ENCODE measurements at regions not wholly inside any gene's neighbourhood (a gene's known extent, or its start where the extent isn't known, plus 50 kb on each side); places are given as distances from the start of the nearest gene placed in this dataset.
A peak's percentile ranks its signal among the peaks of the same experiment; 100 is the strongest.
"Not testable (repeated sequence)": the region's sequence is repeated elsewhere in the genome, so short reads cannot be mapped to it uniquely, and the experiment has no call there.

DNA sequence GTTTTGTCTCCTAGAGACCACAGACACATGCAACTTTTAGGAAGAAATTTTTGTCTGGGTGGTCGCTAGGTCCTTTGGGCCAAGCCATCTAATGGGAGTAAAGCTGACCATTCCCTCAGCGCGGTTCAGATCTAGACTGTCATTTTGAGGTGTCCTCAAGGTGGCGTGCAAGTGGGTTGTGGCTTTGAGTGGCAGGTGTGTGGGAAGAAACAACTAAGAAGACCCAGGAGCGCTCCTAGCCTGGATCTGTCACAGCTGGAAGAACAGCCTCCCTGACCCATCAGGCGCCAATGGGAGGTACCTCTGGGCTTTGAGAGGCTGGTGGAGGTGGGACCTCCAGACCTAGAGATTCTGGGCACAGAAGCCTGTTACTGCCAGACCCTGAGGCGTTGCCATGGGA is 645.1 kb downstream of the KCNJ18 start:
- no peaks in the 10 kb centered on the region for H3K27me3 ChIP-seq
- H3K4me1 ChIP-seq, result no peaks in the 10 kb centered on the region
- no peak for DNase-seq
- H3K4me3 ChIP-seq (ENCODE audit: low read depth, low read length), result no peak overlapping the region
- H3K9me3 ChIP-seq, result no peaks in the 10 kb centered on the region
- no peaks in the 10 kb centered on the region for H3K36me3 ChIP-seq
- TF ChIP-seq, protein P1, sequence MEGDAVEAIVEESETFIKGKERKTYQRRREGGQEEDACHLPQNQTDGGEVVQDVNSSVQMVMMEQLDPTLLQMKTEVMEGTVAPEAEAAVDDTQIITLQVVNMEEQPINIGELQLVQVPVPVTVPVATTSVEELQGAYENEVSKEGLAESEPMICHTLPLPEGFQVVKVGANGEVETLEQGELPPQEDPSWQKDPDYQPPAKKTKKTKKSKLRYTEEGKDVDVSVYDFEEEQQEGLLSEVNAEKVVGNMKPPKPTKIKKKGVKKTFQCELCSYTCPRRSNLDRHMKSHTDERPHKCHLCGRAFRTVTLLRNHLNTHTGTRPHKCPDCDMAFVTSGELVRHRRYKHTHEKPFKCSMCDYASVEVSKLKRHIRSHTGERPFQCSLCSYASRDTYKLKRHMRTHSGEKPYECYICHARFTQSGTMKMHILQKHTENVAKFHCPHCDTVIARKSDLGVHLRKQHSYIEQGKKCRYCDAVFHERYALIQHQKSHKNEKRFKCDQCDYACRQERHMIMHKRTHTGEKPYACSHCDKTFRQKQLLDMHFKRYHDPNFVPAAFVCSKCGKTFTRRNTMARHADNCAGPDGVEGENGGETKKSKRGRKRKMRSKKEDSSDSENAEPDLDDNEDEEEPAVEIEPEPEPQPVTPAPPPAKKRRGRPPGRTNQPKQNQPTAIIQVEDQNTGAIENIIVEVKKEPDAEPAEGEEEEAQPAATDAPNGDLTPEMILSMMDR (IDR thresholded peaks at IDR 0.05; ENCODE audit: low read depth, low read length), result no peak

- H3K36me3 ChIP-seq; H3K4me3 ChIP-seq (ENCODE audit: low read depth, low read length); DNase-seq; H3K9me3 ChIP-seq; H3K27me3 ChIP-seq; H3K4me1 ChIP-seq: not testable (repeated sequence)
Observed at GRCh38 chr17:22356603-22357002, 664.3 kb downstream of the KCNJ18 start.

DNA sequence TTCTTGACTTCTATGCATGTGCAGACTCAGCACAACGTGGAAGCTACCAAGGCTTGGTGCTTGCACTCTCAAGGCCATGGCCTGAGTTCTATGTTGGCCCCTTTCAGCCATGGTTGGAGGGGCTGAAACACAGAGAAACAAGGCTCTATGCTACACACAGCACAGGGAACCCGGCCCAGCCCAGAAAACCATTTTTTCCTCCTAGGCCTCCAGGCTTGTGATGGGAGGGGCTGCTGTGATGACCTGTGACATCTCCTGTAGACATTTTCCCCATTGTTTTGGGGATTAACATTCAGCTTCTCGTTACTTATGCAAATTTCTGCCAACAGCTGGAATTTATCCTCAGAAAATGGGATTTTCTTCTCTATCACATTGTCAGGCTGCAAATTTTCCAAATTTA is 678.7 kb downstream of the KCNJ18 start:
- H3K4me3 ChIP-seq (ENCODE audit: low read depth, low read length); H3K36me3 ChIP-seq; H3K4me1 ChIP-seq; DNase-seq; H3K27me3 ChIP-seq; H3K9me3 ChIP-seq: not testable (repeated sequence)

DNA sequence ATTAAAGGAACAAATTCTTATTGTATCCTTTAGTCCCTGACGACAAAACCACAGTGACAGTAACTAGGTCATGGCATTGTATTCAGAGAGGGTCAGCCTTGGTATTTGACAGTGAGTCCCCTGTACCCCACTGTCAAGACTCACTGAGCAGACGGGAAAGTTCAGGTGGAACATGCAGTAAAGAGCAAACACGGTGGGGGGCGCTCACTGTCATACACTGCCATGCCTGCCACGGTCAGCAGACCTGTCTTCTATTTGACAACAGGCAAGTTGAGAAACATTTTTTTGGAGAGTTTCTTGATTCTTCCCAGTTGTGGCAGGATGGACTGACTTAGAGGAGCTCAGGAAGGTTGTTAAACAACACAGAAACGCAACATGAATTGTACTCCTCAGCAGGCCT is 681.6 kb downstream of the KCNJ18 start:
- DNase-seq, result no peak
- TF ChIP-seq, protein P1 (IDR thresholded peaks at IDR 0.05; ENCODE audit: low read depth, low read length), result no peak
- Histone ChIP-seq H3K4me3 (ENCODE audit: low read depth, low read length) (no peak overlapping the region), H3K27me3 (no peaks in the 10 kb centered on the region), H3K9me3 (no peaks in the 10 kb centered on the region), H3K4me1 (no peaks in the 10 kb centered on the region), H3K36me3 (no peaks in the 10 kb centered on the region)

DNA sequence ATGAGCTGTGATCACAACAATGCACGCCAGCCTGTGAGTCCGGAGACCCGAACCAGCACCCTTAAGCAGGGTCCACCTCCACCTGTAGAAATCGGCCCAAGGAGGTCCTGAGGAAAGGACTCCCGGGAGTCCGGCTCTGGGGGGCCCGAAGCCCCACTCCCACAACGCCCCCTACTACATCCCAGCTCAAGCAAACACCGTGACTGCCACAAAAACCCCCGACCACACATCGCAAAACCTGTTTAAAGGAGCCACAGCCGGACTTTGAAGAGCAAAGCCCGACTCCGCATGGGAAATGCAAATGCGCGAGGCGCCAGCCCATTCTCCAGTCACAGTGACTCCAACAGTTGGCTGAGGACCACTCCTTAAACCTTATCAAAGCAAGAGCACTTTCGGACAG is 682.4 kb downstream of the KCNJ18 start:
- no peaks in the 10 kb centered on the region for H3K9me3 ChIP-seq
- no peaks in the 10 kb centered on the region for H3K27me3 ChIP-seq
- DNase-seq, result no peak
- H3K36me3 ChIP-seq, result no peaks in the 10 kb centered on the region
- no peak overlapping the region for H3K4me3 ChIP-seq (ENCODE audit: low read depth, low read length)
- TF ChIP-seq, protein P1 (IDR thresholded peaks at IDR 0.05; ENCODE audit: low read depth, low read length), result no peak
- no peaks in the 10 kb centered on the region for H3K4me1 ChIP-seq

GRCh38 chr17:22376747-22377146 is 684.4 kb downstream of the KCNJ18 start:
- not testable (repeated sequence) for H3K4me1 ChIP-seq; H3K9me3 ChIP-seq; H3K4me3 ChIP-seq (ENCODE audit: low read depth, low read length); H3K36me3 ChIP-seq; H3K27me3 ChIP-seq
- DNase-seq, result peak; percentile 49

DNA sequence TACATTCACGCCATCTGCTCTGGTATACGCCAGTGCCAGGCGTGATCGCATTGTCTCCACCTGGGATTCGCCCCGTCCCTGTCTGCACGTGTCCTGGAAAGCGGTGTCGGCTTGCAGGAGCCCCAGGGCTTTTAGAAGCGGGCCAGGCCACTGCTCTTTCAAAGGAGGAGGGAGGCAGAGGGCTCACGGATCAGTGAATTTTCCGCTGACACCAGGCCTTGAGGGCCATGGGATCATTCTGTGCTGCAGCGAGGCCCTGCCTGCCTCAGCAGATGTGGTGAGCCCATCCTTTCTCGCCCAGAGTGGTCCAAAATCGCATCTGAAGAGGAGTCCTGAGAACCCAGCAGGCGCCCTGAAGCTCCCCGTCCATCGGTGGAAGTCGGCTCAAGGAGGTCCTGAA is 686.4 kb downstream of the KCNJ18 start:
- H3K4me1 ChIP-seq; H3K36me3 ChIP-seq; H3K9me3 ChIP-seq; H3K27me3 ChIP-seq; DNase-seq; H3K4me3 ChIP-seq (ENCODE audit: low read depth, low read length): not testable (repeated sequence)

DNA sequence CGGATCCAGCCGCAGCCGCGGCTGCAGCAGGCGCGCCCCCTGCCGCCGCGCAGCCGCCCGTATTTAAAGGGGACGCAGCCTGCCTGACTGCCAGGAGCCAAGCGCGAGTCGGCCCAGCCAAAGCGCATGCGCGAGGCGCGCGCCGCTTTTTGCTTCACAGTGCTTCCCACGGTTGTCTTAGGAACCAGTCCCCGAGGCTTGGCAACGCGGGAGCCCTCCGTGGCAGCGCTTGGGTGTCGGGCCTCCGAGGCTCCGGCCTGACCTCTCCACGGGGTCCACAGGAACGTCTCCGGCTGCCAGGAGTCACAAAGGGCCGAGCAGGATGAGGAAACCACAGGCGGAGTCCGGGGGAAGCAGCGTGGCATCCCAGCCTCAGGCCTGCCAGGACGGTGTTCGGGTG is 689.3 kb downstream of the KCNJ18 start:
- not testable (repeated sequence) for H3K4me1 ChIP-seq; H3K4me3 ChIP-seq (ENCODE audit: low read depth, low read length); DNase-seq; H3K9me3 ChIP-seq; H3K36me3 ChIP-seq; H3K27me3 ChIP-seq

GRCh38 chr17:22383772-22384460 is 691.6 kb downstream of the KCNJ18 start:
- H3K4me3 ChIP-seq (ENCODE audit: low read depth, low read length); H3K27me3 ChIP-seq; H3K4me1 ChIP-seq; H3K9me3 ChIP-seq; DNase-seq; H3K36me3 ChIP-seq: not testable (repeated sequence)

DNA sequence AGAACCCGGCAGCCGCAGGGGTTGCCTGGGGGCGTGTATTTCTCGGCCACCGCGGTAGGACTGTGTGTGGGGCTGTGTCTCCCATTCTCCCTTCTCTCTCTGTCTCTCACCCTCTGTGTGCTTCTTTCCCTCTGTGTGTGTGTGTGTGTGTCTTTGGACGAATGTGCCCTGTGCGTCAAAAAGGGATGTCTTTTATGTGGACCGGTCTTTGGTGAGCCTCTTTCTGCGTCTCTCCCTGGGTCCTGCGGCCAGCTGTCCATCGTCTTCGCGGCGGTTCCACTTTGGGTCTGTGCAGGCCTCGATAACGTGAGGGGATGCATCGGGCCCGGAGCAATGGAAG is 692.1 kb downstream of the KCNJ18 start:
- H3K4me1 ChIP-seq; H3K27me3 ChIP-seq; H3K9me3 ChIP-seq; DNase-seq; H3K4me3 ChIP-seq (ENCODE audit: low read depth, low read length); H3K36me3 ChIP-seq: not testable (repeated sequence)

DNA sequence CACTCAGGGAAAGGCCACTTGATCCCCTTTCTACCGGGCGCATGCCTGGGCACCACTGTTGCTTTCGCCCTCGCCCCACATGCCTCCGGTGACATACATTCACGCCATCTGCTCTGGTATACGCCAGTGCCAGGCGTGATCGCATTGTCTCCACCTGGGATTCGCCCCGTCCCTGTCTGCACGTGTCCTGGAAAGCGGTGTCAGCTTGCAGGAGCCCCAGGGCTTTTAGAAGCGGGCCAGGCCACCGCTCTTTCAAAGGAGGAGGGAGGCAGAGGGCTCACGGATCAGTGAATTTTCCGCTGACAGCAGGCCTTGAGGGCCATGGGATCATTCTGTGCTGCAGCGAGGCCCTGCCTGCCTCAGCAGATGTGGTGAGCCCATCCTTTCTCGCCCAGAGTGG is 706.1 kb downstream of the KCNJ18 start:
- not testable (repeated sequence) for H3K27me3 ChIP-seq; H3K4me1 ChIP-seq; H3K36me3 ChIP-seq; H3K4me3 ChIP-seq (ENCODE audit: low read depth, low read length); DNase-seq; H3K9me3 ChIP-seq

DNA sequence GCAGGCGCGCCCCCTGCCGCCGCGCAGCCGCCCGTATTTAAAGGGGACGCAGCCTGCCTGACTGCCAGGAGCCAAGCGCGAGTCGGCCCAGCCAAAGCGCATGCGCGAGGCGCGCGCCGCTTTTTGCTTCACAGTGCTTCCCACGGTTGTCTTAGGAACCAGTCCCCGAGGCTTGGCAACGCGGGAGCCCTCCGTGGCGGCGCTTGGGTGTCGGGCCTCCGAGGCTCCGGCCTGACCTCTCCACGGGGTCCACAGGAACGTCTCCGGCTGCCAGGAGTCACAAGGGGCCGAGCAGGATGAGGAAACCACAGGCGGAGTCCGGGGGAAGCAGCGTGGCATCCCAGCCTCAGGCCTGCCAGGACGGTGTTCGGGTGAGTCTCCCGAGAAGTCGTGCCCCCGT is 706.7 kb downstream of the KCNJ18 start:
- not testable (repeated sequence) for H3K27me3 ChIP-seq; H3K36me3 ChIP-seq; DNase-seq; H3K4me3 ChIP-seq (ENCODE audit: low read depth, low read length); H3K9me3 ChIP-seq; H3K4me1 ChIP-seq

GRCh38 chr17:22405080-22405479 is 712.8 kb downstream of the KCNJ18 start:
- H3K36me3 ChIP-seq; H3K4me1 ChIP-seq; DNase-seq; H3K4me3 ChIP-seq (ENCODE audit: low read depth, low read length); H3K9me3 ChIP-seq; H3K27me3 ChIP-seq: not testable (repeated sequence)

Data from BE2C (cell line).